ENCODE measurements at regions not wholly inside any gene's neighbourhood (a gene's known extent, or its start where the extent isn't known, plus 50 kb on each side); places are given as distances from the start of the nearest gene placed in this dataset.

- no peak for DNase-seq
These were observed 461.6 kb downstream of the WDR72 start for GRCh38 chr15:53297828-53298227.

DNA sequence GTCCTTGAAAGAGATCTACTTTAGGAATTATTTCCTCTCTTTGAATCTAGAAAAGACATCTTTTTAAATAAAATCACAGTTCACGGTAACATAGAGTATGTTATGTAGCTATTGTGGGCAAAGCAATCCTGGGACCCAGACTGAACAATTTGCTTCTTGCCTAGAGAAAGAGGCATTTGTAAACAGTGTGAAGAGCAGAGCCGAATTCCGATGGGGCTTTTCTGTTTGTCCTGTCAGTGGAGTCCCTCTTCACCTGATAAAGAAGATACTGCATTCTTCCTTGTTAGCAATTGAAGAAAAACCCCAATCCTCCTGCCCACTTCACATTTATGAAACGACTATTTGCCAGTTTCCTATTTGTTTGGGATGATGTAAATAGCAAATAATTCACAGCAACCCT is 462.9 kb downstream of the WDR72 start:
- DNase-seq = no peak

DNA sequence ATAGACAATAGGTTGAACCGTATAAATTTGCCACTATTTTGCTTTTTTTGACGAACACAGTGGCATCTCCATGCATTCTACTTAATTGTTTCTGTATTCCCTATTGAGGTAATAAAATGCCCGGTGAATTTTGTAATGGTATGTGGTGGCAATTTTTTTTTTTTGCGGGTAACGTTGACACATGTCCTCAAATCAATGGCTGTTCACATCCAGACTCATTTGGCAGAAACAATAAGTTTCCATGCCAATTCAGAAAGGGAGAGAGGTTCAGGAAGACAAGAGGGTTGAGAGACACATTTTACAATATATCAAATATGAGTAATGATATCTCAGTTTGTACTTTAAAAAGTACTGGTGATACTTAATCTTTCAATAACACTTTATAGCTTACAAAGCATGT is 463.9 kb downstream of the WDR72 start:
- DNase-seq = no peak

DNA sequence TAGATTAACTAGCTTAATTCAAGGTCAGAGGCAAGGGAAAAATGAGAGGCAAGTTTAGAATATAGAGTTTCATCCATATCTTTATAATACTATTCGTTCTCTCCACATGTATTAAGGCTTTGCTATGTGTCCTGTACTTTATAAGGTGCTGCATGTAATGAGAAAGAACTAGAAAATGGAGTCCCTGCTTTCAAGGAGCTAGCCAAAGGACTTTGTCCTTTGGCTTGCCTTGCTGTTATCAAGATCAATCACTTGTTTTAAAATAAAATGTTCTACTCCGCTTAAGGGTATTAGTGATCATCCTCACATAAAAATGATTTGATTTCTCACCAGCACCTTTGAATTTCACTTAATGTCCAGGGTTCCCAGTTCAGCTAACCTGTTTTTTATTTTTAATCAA is 470.9 kb downstream of the WDR72 start:
- DNase-seq = no peak

DNA sequence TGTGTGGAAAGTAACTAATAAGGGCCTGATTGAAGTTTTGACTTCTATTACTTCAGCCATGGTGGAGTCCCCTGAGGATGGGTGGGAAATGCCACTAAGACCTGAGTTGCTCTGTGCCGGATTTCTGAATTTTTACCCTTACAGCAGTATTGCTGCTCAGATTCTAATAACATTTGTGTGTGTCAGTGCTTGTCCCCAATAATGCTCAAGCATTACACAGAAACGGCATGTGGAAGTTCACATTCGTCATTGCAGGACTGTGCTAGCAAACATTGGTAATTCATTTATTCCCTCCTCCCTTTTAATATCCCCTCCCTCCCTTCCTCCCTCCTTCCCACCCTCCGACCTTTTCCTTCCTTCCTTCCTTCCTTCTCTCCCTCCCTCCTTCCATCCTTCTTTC is 484.5 kb upstream of the ONECUT1 start:
- DNase-seq = no peak

DNA sequence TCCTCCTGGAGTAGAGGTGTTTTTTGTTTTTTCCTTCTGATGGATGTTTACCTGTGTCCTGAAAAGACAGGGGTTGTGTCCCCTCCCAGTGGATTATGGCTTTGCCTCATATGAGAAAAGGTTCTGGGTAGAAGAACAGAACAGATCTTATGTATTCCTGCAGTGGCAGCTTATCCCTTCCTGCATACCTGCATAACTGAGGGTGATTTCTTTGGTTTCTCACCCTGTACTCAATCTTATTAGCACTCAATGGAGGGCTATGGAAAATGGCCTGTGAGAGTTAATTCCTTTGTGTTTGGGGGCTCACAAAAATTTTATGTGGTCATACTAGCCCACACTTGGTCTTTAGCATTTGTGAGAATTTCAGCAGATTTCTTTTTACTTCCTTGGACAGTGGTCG is 482.0 kb upstream of the ONECUT1 start:
- no peak for DNase-seq

GRCh38 chr15:53266176-53266575 is 476.0 kb upstream of the ONECUT1 start:
- DNase-seq = no peak

DNA sequence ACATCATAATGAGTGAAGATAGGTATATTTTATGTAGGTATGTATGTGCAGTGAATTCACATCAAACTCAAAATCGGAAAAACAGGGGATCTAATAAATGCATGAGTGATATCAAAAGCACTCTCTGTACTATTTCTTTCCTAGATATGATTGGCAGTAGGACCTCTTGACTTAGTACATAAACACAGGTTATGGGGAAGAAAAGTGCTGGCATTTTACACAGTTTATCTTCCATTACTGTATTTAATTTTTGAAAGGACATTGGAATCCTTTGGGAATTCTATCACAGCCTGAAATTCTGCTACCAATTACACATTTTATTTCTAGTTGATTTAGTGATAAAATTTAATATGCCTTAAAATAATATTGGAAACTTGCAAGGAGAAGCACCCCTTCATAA is 470.5 kb upstream of the ONECUT1 start:
- no peak for DNase-seq

GRCh38 chr15:53256457-53256856 is 466.3 kb upstream of the ONECUT1 start:
- peak in 1 of 2 experiments; percentile 8 for DNase-seq

DNA sequence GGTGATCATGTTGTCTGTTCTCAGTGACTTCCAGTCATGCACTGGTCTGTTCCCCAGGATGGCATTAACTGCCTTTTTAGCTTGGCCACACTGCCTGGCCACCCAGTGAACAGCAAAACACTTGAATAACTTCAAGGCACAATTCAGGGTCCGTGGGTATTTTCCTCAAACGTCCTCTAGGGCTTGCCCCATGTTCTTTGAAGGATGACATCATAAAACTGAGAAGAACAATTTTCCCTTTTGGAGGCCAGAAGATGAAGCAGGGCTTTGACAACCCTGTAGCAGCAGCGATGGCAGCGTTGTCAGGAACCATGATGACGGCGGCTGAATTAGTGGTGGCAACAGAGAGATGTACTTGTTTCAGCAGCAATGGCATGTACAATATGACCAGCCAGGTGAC is 465.9 kb upstream of the ONECUT1 start:
- DNase-seq = no peak

DNA sequence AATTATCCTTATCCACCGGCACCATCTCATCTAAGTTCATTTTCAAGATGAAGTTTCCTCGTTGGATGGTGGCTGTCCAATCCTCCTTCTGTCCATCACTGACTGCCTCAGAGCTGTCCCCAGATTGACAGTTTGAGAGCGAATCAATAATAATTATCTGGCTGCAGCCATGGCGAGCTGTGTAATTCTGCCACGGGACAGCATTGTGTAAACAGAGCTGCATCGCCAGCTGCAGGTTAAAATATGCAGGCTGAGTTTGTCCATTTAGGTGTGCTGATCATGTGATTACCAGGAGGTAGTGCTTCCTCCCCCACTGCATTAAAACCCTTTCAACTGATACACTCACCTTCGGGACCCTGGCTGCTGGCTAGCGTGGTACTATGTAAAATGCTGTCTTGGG is 461.9 kb upstream of the ONECUT1 start:
- peak; percentile 8 to 46 for DNase-seq

GRCh38 chr15:53251523-53251922 is 461.4 kb upstream of the ONECUT1 start:
- no peak for DNase-seq

- no peak for DNase-seq
These were observed 457.0 kb upstream of the ONECUT1 start for GRCh38 chr15:53247041-53247708.

- DNase-seq = no peak
These were observed 456.3 kb upstream of the ONECUT1 start for GRCh38 chr15:53246404-53246803.

GRCh38 chr15:53233801-53234200 is 443.7 kb upstream of the ONECUT1 start:
- DNase-seq = no peak

- no peak for DNase-seq
These were observed 440.3 kb upstream of the ONECUT1 start for GRCh38 chr15:53230473-53230872.

DNA sequence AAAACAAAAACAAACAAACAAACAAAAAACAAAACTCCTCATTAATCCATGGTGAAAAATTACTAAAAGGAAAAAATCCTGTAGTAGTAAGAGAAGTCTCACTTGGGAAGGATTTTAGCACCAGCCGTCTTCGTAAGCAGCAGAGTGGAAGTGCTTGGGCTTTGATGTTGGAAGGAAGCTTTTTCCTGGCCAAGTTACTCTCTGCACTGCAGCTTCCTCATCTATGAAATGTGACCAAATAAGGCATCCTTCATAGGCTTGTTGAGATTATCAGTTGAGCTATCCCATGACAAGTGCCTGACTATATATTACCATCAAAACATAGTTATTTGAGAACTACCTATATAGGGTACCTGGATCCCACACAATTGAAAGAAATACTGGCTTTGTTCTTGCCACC is 436.4 kb upstream of the ONECUT1 start:
- DNase-seq = no peak

DNA sequence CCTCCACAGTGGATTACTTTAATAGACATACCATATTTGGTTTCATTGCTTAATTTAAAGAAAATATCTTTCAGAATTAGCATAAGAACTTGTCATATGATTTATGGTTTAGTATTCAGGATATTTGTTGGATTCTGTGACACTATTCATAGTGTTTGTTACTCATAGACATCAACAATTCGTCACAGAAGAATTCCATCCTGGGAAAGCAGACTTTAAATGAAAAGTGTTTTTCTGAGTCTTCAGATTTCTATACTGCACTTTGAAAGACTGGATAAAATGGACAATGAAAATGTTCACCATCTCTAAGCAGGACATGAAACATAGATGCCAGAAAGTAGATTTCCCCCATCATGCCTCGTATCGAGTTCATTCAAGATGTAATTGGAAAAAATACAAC is 435.6 kb upstream of the ONECUT1 start:
- DNase-seq = no peak

GRCh38 chr15:53224371-53224770 is 434.2 kb upstream of the ONECUT1 start:
- no peak for DNase-seq

GRCh38 chr15:53223815-53224214 is 433.7 kb upstream of the ONECUT1 start:
- no peak for DNase-seq

GRCh38 chr15:53218666-53219580 is 428.8 kb upstream of the ONECUT1 start:
- DNase-seq = peak; percentile 9 to 23

GRCh38 chr15:53216036-53216435 is 425.9 kb upstream of the ONECUT1 start:
- DNase-seq = no peak

GRCh38 chr15:53213336-53213735 is 423.2 kb upstream of the ONECUT1 start:
- DNase-seq = no peak

DNA sequence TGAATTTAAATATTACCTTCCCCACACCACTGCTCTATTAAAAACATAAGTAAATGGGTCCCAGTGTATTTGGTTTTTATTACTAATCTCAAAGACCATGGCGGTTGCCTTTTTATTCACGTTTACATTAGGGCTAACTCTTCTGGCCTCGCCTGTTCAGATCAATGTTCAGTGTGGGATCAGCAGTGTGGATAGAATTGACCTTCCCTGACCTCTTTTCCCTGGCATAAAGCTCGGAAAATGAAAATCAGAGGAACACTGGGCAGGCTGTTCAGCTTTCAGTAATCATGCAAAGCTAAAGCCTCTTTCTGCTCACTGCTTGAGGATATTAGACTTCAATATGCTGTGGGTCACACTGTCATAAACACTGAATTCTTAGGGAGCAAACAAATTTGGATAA is 422.6 kb upstream of the ONECUT1 start:
- no peak for DNase-seq

All from NCI-H526 (cell line).